GM18505 (cell line): ENCODE measurements at regions not wholly inside any gene's neighbourhood (a gene's known extent, or its start where the extent isn't known, plus 50 kb on each side); places are given as distances from the start of the nearest gene placed in this dataset.

Source experiments
- ATAC-seq: cut with Tn5 transposase; IDR thresholded peaks from one replicate; pipeline ENCODE4 v1.9.1; 2021; ENCODE audit not compliant: unreplicated experiment
- POLR2A ChIP-seq: IDR thresholded peaks from 4 replicates; pipeline ENCODE4 v1.6.1; 2011; ENCODE audit warnings: borderline replicate concordance; ENCODE audit not compliant: insufficient read depth, insufficient read length; ENCODE audit errors: extremely low read depth

GRCh38 chr18:46334868-46335281, 230.7 kb downstream of the HAUS1 start:
- no peak for TF ChIP-seq POLR2A
- ATAC-seq = no peak

DNA sequence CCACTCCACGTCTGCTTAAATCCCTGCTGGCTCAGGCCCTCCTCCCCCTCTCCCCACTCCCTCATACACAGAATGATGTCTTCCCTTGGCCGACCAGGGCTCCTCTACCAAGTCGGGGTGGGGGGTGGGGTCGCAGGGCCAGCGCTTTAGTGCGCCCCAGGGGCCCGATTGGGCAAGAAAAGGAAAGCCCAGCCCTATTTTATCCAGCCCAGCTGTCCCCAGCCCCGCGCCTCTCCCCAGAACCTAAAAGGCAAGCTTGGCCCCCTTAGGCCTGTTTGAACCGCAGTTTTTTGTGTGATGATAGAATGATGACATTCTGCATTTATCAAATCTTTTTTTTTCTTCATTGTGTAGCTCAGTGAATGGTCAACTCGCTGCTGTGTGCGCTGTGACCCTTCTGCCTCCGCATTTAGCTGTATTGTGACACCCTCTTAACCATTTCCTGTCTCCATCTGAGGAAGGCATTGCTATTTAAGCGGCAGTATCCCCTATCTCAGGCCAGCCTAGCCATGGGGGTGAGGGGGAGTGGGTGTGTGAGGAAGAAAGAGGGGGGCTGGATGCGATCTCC, 231.4 kb downstream of the HAUS1 start:
- ATAC-seq = no peak
- no peak for TF ChIP-seq POLR2A

GRCh38 chr18:46336278-46337111, 232.3 kb downstream of the HAUS1 start:
- no peak for TF ChIP-seq POLR2A
- ATAC-seq = no peak

DNA sequence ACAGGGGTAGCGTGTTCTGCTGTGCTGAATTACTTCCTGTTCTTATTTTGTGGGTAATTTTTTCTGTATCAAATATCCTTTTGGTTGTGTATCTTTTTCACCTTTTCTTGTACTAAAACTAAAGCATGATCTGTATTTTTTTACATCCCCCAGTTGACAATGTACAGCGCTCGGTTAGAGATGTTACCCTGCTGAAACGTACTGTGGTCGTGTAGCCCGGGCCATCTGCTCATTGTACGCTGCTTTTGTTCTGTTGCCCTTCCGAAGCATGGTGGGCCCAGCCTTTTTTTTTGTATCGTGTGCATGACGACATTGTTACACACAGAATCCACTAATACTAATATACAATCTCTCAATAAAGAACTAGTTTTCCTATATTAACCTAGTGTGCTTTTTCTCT, 233.1 kb downstream of the HAUS1 start:
- no peak for TF ChIP-seq POLR2A
- no peak for ATAC-seq

- no peak for ATAC-seq
- TF ChIP-seq POLR2A = no peak
Observed at GRCh38 chr18:46338205-46338604, 234.0 kb downstream of the HAUS1 start.

DNA sequence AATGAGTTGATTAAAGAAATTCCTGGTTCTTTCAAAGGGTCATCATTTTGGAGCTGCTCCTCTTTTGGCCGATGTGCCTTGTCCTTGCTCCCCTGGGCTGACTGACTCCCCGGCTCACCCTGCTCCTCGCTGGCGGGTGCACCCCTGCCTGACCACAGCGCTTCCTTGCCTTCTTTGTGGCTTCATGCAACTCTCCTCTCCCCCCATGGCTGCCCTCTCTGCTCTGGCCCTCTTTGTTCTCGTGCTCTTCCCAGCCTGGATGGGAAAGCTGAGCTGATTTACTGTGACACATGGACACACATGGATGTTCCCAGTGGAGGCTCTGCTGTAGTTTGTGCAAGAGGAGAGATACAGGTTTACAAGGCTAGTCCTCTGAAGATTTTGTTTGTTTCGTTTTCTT, 234.6 kb downstream of the HAUS1 start:
- TF ChIP-seq POLR2A = no peak
- ATAC-seq = no peak

DNA sequence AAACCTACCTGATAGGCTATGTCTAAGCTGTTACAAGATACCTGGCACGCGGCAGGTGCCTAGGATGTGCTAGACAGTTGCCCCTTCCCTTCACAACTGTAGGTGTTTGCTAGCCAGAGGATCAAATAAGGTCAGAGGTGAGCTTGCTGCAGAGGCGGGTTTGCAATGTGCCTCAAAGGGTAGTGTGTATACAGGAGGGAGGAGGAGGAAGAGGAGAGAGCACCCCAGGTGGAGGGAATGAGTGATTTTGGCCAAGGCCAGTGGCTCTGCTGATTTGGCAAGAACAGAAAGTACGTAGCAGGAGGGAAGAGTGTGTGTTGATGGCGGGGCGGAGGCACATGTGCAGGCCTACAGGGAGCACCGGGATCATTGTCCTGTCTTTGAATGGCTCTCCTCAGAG, 236.5 kb downstream of the HAUS1 start:
- no peak for TF ChIP-seq POLR2A
- ATAC-seq = no peak

- TF ChIP-seq POLR2A = no peak
- ATAC-seq = no peak
Observed at GRCh38 chr18:46341986-46342525, 237.9 kb downstream of the HAUS1 start.

DNA sequence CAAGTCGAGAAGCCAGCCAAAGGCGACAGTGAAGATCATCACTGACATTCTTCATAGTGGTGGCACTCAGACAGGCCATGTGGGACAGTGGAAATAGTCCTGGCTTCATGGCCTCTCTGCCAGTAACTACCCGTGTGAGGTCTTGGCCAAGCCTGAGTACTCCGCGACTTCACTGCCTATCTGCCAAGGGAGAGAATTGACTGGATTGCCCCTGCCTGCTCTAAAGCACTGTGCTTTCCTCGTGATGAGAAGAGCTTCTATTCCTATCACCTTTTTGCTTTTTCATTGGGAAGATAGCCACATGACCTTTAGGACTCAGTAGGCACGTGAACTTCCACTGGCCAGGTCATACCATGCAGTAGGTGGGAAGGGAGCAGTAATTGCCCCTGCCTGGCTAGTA, 239.3 kb downstream of the HAUS1 start:
- no peak for TF ChIP-seq POLR2A
- ATAC-seq = no peak

GRCh38 chr18:46343931-46344372, 239.8 kb downstream of the HAUS1 start:
- no peak for TF ChIP-seq POLR2A
- peak; percentile 80 for ATAC-seq

- no peak for TF ChIP-seq POLR2A
- no peak for ATAC-seq
Observed at GRCh38 chr18:46344416-46345180, 240.4 kb downstream of the HAUS1 start.

- no peak for TF ChIP-seq POLR2A
- ATAC-seq = no peak
Observed at GRCh38 chr18:46345181-46345465, 240.9 kb downstream of the HAUS1 start.

- TF ChIP-seq POLR2A = no peak
- no peak for ATAC-seq
Observed at GRCh38 chr18:46346213-46346612, 242.0 kb downstream of the HAUS1 start.
